Neural progenitor cell (in vitro differentiated cells): ENCODE measurements at regions not wholly inside any gene's neighbourhood (a gene's known extent, or its start where the extent isn't known, plus 50 kb on each side); places are given as distances from the start of the nearest gene placed in this dataset.
"Not testable (repeated sequence)": the region's sequence is repeated elsewhere in the genome, so short reads cannot be mapped to it uniquely, and the experiment has no call there.

ENCODE experiments used
- EZH2 ChIP-seq: fragments of 200-600 bp; sonication (generic); IDR thresholded peaks from 2 replicates; pipeline ENCODE4 v1.6.1; 2017; ENCODE audit warnings: antibody characterized with exemption, mild to moderate bottlenecking, moderate library complexity
- EZH2phosphoT487 ChIP-seq: fragments of 200-600 bp; sonication (generic); IDR thresholded peaks from 2 replicates; pipeline ENCODE4 v1.6.1; 2017; ENCODE audit warnings: antibody characterized with exemption
- TF ChIP-seq, protein P1 (sequence below): fragments of 200-600 bp; sonication (generic); IDR thresholded peaks from 2 replicates; pipeline ENCODE4 v1.5.1; 2017; ENCODE audit warnings: antibody characterized with exemption, mild to moderate bottlenecking

DNA sequence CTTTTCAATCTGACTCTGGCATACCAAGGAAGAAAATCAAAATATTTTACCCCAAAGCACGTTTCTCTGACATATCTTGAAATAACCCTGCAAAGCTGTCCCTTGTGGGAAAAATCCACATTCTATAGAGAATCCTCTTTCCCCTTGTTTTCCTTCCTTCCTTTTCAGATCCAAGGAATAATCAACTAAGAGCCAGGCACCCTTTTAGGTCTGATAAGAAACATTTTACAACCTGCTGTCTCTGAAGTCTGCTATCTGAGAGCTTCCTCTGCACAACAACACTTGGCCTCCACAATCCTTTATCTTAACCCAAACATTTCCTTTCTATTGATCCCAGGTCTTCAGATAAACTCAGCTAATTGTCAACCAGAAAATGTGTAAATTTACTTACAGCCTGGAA lies 224.1 kb upstream of the DGKB start:
- TF ChIP-seq, protein P1, sequence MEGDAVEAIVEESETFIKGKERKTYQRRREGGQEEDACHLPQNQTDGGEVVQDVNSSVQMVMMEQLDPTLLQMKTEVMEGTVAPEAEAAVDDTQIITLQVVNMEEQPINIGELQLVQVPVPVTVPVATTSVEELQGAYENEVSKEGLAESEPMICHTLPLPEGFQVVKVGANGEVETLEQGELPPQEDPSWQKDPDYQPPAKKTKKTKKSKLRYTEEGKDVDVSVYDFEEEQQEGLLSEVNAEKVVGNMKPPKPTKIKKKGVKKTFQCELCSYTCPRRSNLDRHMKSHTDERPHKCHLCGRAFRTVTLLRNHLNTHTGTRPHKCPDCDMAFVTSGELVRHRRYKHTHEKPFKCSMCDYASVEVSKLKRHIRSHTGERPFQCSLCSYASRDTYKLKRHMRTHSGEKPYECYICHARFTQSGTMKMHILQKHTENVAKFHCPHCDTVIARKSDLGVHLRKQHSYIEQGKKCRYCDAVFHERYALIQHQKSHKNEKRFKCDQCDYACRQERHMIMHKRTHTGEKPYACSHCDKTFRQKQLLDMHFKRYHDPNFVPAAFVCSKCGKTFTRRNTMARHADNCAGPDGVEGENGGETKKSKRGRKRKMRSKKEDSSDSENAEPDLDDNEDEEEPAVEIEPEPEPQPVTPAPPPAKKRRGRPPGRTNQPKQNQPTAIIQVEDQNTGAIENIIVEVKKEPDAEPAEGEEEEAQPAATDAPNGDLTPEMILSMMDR: not testable (repeated sequence)
- TF ChIP-seq EZH2, EZH2phosphoT487: not testable (repeated sequence)
